ENCODE measurements at regions not wholly inside any gene's neighbourhood (a gene's known extent, or its start where the extent isn't known, plus 50 kb on each side); places are given as distances from the start of the nearest gene placed in this dataset.

- Histone ChIP-seq H3K9me3 (no peaks in the 10 kb centered on the region), H3K36me3 (no peaks in the 10 kb centered on the region), H3K4me3 (no peak overlapping the region), H3K27ac (no peak overlapping the region), H3K27me3 (no peaks in the 10 kb centered on the region), H3K4me1 (peaks cover 0 to 41% (median 14%) of the 10 kb centered on the region in 3 donors)
- no peak for ATAC-seq
- no peak for DNase-seq
- WGBS, 2 donors: 70 to 79% methylated on average over 4 of the region's 4 CpGs
- FAIRE-seq: no peak
- TF ChIP-seq, protein P1, sequence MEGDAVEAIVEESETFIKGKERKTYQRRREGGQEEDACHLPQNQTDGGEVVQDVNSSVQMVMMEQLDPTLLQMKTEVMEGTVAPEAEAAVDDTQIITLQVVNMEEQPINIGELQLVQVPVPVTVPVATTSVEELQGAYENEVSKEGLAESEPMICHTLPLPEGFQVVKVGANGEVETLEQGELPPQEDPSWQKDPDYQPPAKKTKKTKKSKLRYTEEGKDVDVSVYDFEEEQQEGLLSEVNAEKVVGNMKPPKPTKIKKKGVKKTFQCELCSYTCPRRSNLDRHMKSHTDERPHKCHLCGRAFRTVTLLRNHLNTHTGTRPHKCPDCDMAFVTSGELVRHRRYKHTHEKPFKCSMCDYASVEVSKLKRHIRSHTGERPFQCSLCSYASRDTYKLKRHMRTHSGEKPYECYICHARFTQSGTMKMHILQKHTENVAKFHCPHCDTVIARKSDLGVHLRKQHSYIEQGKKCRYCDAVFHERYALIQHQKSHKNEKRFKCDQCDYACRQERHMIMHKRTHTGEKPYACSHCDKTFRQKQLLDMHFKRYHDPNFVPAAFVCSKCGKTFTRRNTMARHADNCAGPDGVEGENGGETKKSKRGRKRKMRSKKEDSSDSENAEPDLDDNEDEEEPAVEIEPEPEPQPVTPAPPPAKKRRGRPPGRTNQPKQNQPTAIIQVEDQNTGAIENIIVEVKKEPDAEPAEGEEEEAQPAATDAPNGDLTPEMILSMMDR (IDR thresholded peaks at IDR 0.05): no peak
- intact Hi-C loops (cut with DNase I): no loop called here
Observed at GRCh38 chr3:72657666-72658065, 190.6 kb downstream of the SHQ1 start.

- 75 to 86% methylated on average over 6 of the region's 6 CpGs for WGBS, 2 donors
- no peaks in the 10 kb centered on the region for H3K27me3 ChIP-seq
- intact Hi-C loops (cut with DNase I): no loop called here
- DNase-seq (no peak), FAIRE-seq (no peak), ATAC-seq (no peak)
- TF ChIP-seq, protein P1 (IDR thresholded peaks at IDR 0.05): no peak
- peaks cover 0 to 31% (median 12%) of the 10 kb centered on the region in 3 donors for H3K4me1 ChIP-seq
- H3K27ac ChIP-seq: no peak overlapping the region
- no peaks in the 10 kb centered on the region for H3K36me3 ChIP-seq
- H3K9me3 ChIP-seq: no peaks in the 10 kb centered on the region
- no peak overlapping the region for H3K4me3 ChIP-seq
Observed at GRCh38 chr3:72655723-72656122, 192.5 kb downstream of the SHQ1 start.

DNA sequence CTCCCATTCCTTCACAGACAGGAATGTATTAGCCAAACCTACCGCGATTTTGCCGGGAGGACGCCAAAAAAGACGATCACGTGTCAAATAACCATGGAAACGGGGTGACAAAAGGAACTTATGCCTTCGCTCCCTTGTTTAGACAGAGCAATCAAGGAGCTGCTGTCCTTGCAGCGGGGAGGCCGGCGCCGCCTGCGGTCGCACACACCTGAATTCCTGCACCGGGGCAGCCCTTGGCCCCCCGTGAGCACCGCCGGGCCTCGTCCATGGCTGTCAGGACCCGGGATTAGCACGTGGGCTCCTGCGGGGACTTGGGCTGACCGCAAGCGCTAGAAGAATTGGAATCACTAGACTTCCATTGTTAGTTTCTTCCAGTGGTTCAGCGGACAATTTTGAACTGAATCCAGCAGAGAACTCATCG, 193.1 kb downstream of the SHQ1 start:
- FAIRE-seq (no peak), ATAC-seq (peak; percentile 36 to 65 (median 54)), DNase-seq (peak in 2 of 6 donors; percentile 24 to 31)
- no peaks in the 10 kb centered on the region for H3K27me3 ChIP-seq
- intact Hi-C loops (cut with DNase I): no loop called here
- no peak overlapping the region for H3K4me3 ChIP-seq
- no peak overlapping the region for H3K27ac ChIP-seq
- TF ChIP-seq, protein P1 (IDR thresholded peaks at IDR 0.05): no peak
- WGBS, 2 donors: 27 to 28% methylated on average over 26 of the region's 26 CpGs
- no peaks in the 10 kb centered on the region for H3K9me3 ChIP-seq
- H3K4me1 ChIP-seq: peaks cover 0 to 25% (median 6%) of the 10 kb centered on the region in 3 donors
- H3K36me3 ChIP-seq: no peaks in the 10 kb centered on the region

DNA sequence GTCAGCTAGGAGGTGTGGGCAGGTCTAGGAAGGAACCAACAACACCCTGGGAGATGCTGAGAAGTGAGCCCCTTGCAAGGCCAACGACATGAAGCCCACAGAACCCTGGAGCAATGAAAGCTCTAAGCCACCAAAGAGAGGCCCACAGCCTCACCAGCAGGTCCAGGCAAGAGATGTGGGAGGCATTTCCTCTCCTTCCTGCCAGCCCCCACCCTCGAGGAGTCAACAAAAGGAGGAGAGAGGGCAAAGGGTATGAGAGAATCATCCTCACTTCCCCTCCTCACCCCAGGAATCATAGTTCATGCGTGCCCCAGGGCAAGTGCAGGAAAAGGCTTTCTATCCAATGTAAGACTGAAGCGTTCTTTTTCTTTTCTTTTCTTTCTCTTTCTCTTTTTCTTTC, 195.8 kb downstream of the SHQ1 start:
- H3K4me1 ChIP-seq: no peaks in the 10 kb centered on the region
- intact Hi-C loops (cut with DNase I): no loop called here
- H3K27me3 ChIP-seq: no peaks in the 10 kb centered on the region
- no peak for DNase-seq
- no peaks in the 10 kb centered on the region for H3K36me3 ChIP-seq
- H3K4me3 ChIP-seq: no peak overlapping the region
- TF ChIP-seq, protein P1 (IDR thresholded peaks at IDR 0.05): no peak
- H3K9me3 ChIP-seq: no peaks in the 10 kb centered on the region
- WGBS, 2 donors: 68 to 74% methylated on average over 4 of the region's 4 CpGs
- FAIRE-seq: no peak
- no peak for ATAC-seq
- H3K27ac ChIP-seq: no peak overlapping the region

- Histone ChIP-seq H3K27ac (no peak overlapping the region), H3K9me3 (no peaks in the 10 kb centered on the region), H3K4me1 (no peaks in the 10 kb centered on the region), H3K27me3 (no peaks in the 10 kb centered on the region), H3K4me3 (no peak overlapping the region), H3K36me3 (no peaks in the 10 kb centered on the region)
- WGBS, 2 donors: 90 to 95% methylated on average over 2 of the region's 2 CpGs
- ATAC-seq (no peak), DNase-seq (no peak), FAIRE-seq (no peak)
- TF ChIP-seq, protein P1 (IDR thresholded peaks at IDR 0.05): no peak
- intact Hi-C loops (cut with DNase I): no loop called here
Observed at GRCh38 chr3:72651498-72651897, 196.7 kb downstream of the SHQ1 start.
